GM12878 (cell line): ENCODE measurements at regions not wholly inside any gene's neighbourhood (a gene's known extent, or its start where the extent isn't known, plus 50 kb on each side); places are given as distances from the start of the nearest gene placed in this dataset.
"Not testable (repeated sequence)": the region's sequence is repeated elsewhere in the genome, so short reads cannot be mapped to it uniquely, and the experiment has no call there.

Experiments used
- ATAC-seq: fragments of 200-7000 bp; cut with Tn5 transposase; 3 replicates; pipeline ENCODE4 v1.9.1; 2020; ENCODE audit warnings: mild to moderate bottlenecking, moderate library complexity
- BruUV-seq: library from RNA; stranded (reverse); fragments of 400-500 nt; replicated peaks from 2 replicates; lab custom pipeline; 2021; lab: Mats Ljungman, UMichigan
- CTCF ChIA-PET: fragments of 300-600 bp; sonication (Branson Sonifier 250); formaldehyde crosslinking; extraction: SDS; loops from one replicate; lab custom pipeline; 2021; ENCODE audit warnings: inconsistent platforms; lab: Yijun Ruan, JAX
- POLR2A ChIA-PET: fragments of 350-600 bp; formaldehyde crosslinking; extraction: SDS; loops from one replicate; lab custom pipeline; 2021; ENCODE audit warnings: inconsistent platforms; lab: Charles Lee
- RAD21 ChIA-PET: fragments of 300-600 bp; sonication (Branson Sonifier 250); formaldehyde crosslinking; loops from one replicate; lab custom pipeline; 2023; ENCODE audit warnings: antibody characterized with exemption; ENCODE audit not compliant: unreplicated experiment; lab: Charles Lee
- SMC1A ChIA-PET: fragments of 300-600 bp; sonication (Branson Sonifier 250); formaldehyde crosslinking; loops from one replicate; lab custom pipeline; 2023; ENCODE audit not compliant: unreplicated experiment, uncharacterized antibody; lab: Charles Lee
- DNase-seq: peaks from one replicate; pipeline ENCODE4 v3.0.0-alpha.2; 2011; ENCODE audit warnings: low read depth, low spot score
- FAIRE-seq: peaks from 3 replicates; lab custom pipeline; 2011; peaks lifted over from hg19 to GRCh38; lab: Jason Lieb, UNC
- H2AFZ ChIP-seq: 2 replicates; pipeline ENCODE4 v1.6.0; 2011; ENCODE audit warnings: low read depth, low read length, control low read depth; ENCODE audit not compliant: control insufficient read depth
- H3K27ac ChIP-seq: 2 replicates; pipeline ENCODE4 v1.5.1; 2011; ENCODE audit warnings: control low read depth; ENCODE audit not compliant: control insufficient read depth, insufficient read depth
- H3K27me3 ChIP-seq, 2 experiments: replicated peaks in 1 of 2; 2 replicates each; pipeline versions ENCODE4 v1.6.0 to v1.6.1; 2011; ENCODE audit warnings: low read length in 1 of 2; ENCODE audit not compliant: control insufficient read depth in 2 of 2, insufficient read depth in 2 of 2
- H3K36me3 ChIP-seq, 2 experiments: 2 replicates each; pipeline ENCODE4 v1.5.1; 2011; ENCODE audit warnings: low read length in 1 of 2; ENCODE audit not compliant: control insufficient read depth in 2 of 2, insufficient read depth in 2 of 2
- H3K4me1 ChIP-seq: 2 replicates; pipeline ENCODE4 v1.6.1; 2011; ENCODE audit warnings: mild to moderate bottlenecking, low read length, moderate library complexity, mixed read lengths; ENCODE audit not compliant: control insufficient read depth, insufficient read depth
- H3K4me2 ChIP-seq: 2 replicates; pipeline ENCODE4 v1.6.0; 2011; ENCODE audit warnings: control low read depth; ENCODE audit not compliant: control insufficient read depth, insufficient read depth
- H3K4me3 ChIP-seq: fragments of 200-600 bp; sonication (generic); 2 replicates; pipeline ENCODE4 v1.5.1; 2016
- H3K79me2 ChIP-seq: 2 replicates; pipeline ENCODE4 v1.6.0; 2011; ENCODE audit warnings: low read length; ENCODE audit not compliant: control insufficient read depth, insufficient read depth
- H3K9ac ChIP-seq: 2 replicates; pipeline ENCODE4 v1.8.0; 2011; ENCODE audit warnings: low read length, control low read depth, mixed read lengths; ENCODE audit not compliant: control insufficient read depth, insufficient read depth
- H3K9me3 ChIP-seq: replicated peaks from 3 replicates; pipeline ENCODE4 v1.5.1; 2011; ENCODE audit warnings: mild to moderate bottlenecking, low read length; ENCODE audit not compliant: control insufficient read depth, insufficient read depth
- H4K20me1 ChIP-seq: 2 replicates; pipeline ENCODE4 v1.6.0; 2011; ENCODE audit not compliant: control insufficient read depth, insufficient read depth
- WGBS: methylation state at CpG from one replicate; pipeline ENCODE4 v1.1.6; 2016; ENCODE audit warnings: low lambda C conversion rate; ENCODE audit not compliant: insufficient replicate concordance, insufficient coverage; ENCODE audit errors: missing lambda C conversion rate; 5-methylcytosine and 5-hydroxymethylcytosine counted together
- in situ Hi-C: fragments of 300-500 bp; cut with MboI; formaldehyde crosslinking; loops from 9 replicates; pipeline ENCODE4 v1.14.3; 2018; ENCODE audit warnings: mixed read lengths
- intact Hi-C: fragments of 100-400 bp; cut with micrococcal nuclease; formaldehyde crosslinking; loops from one replicate; pipeline ENCODE4 v1.14.2; 2022; ENCODE audit not compliant: unreplicated experiment

DNA sequence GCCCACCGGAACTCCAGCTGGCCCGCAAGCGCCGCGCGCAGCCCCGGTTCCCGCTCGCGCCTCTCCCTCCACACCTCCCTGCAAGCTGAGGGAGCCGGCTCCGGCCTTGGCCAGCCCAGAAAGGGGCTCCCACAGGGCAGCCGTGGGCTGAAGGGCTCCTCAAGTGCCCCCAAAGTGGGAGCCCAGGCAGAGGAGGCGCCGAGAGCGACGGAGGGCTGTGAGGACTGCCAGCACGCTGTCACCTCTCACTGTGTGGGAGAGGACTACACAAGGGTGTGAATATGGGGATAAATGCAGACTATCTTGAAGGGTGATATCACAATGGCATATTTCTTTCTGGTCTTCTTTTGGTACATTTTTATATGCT lies 158.3 kb upstream of the PPP1R3A start:
- 59% methylated on average over 6 of the region's 18 CpGs for WGBS
- ATAC-seq, H3K4me3 ChIP-seq, CTCF ChIA-PET, H2AFZ ChIP-seq, DNase-seq, H4K20me1 ChIP-seq, H3K27me3 ChIP-seq, BruUV-seq, H3K4me1 ChIP-seq, SMC1A ChIA-PET, FAIRE-seq, H3K79me2 ChIP-seq, H3K27ac ChIP-seq, intact Hi-C loops, H3K9me3 ChIP-seq, in situ Hi-C loops, H3K9ac ChIP-seq, H3K36me3 ChIP-seq, H3K4me2 ChIP-seq, RAD21 ChIA-PET: not testable (repeated sequence)
- POLR2A ChIA-PET = interaction anchor here (0.6 kb wide), 1 partner anchor 18 kb away, joined by 3 read pairs; no protein-coding TSS in a partner anchor

DNA sequence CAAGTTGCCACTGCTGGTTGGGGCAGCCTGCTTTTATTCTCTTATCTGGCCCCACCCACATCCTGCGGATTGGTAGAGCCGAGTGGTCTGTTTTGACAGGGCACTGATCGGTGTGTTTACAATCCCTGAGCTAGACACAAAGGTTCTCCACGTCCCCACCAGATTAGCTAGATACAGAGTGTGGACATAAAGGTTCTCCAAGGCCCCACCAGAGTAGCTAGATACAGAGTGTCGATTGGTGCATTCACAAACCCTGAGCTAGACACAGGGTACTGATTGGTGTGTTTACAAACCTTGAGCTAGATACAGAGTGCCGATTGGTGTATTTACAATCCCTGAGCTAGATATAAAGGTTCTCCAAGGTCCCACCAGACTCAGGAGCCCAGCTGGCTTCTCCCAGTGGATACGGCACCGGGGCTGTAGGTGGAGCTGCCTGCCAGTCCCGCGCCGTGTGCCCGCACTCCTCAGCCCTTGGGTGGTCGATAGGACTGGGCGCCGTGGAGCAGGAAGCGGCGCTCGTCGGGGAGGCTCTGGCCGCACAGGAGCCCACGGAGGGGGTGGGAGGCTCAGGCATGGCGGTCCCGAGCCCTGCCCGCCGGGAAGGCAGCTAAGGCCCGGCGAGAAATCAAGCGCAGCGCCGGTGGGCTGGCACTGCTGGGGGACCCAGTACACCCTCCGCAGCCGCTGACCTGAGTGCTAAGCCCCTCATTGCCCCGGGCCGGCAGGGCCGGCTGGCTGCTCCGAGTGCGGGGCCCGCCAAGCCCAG lies 157.8 kb upstream of the PPP1R3A start:
- H3K79me2 ChIP-seq, DNase-seq, H3K27me3 ChIP-seq, CTCF ChIA-PET, BruUV-seq, ATAC-seq, RAD21 ChIA-PET, H3K9ac ChIP-seq, H3K36me3 ChIP-seq, intact Hi-C loops, H3K9me3 ChIP-seq, H3K4me3 ChIP-seq, H3K27ac ChIP-seq, in situ Hi-C loops, H4K20me1 ChIP-seq, H3K4me1 ChIP-seq, FAIRE-seq, H3K4me2 ChIP-seq, H2AFZ ChIP-seq, SMC1A ChIA-PET: not testable (repeated sequence)
- WGBS = 72% methylated on average over 29 of the region's 38 CpGs
- POLR2A ChIA-PET = interaction anchor here (0.6 kb wide), 1 partner anchor 19 kb away, joined by 3 read pairs; no protein-coding TSS in a partner anchor
